ENCODE measurements at regions not wholly inside any gene's neighbourhood (a gene's known extent, or its start where the extent isn't known, plus 50 kb on each side); places are given as distances from the start of the nearest gene placed in this dataset.
"Not testable (repeated sequence)": the region's sequence is repeated elsewhere in the genome, so short reads cannot be mapped to it uniquely, and the experiment has no call there.

GRCh38 chr1:86633306-86633838, 71.0 kb upstream of the SH3GLB1 start:
- DNase-seq, result not testable (repeated sequence)

DNA sequence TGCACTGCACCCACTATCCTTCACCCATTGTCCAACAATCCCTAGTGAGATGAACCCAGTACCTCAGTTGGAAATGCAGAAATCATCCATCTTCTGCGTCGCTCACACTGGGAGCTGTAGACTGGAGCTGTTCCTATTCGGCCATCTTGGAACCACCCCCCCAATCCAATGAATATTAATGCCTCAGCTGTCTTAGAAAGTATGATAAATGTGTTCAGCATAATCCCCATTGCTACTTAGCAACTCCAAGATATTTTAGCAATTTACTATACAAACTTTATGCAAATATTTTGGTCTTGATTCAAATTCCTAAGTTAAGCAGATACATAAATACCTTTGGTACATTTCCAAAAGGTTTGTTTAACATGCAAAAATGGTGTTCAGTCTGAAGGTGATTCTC, 70.5 kb upstream of the SH3GLB1 start:
- no peak for DNase-seq

GRCh38 chr1:86636898-86637297, 67.5 kb upstream of the SH3GLB1 start:
- DNase-seq, result no peak

DNA sequence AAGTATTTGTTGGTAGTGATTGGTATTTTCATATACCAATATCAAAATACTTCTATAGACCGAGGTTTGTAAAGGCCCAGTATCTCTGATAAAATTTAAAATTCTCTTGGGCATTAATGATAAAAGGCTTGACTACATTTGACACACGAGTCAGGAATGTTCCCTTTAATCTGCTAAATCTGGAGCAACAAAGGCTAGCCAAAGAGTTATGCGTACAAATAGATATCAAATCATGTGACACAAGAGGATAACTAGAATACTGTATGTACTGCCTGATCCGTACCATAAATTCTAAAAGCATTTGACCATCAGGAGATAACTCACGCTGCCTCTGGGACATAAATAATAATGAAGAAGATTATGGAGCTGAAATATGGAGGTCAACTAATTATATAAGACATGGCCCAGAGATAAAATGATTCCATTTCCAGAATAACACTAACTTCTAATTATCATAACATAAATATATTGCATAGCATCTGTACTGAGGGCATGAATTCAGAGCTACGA, 64.2 kb upstream of the SH3GLB1 start:
- no peak for DNase-seq

GRCh38 chr1:86641318-86641717, 63.1 kb upstream of the SH3GLB1 start:
- no peak for DNase-seq

DNA sequence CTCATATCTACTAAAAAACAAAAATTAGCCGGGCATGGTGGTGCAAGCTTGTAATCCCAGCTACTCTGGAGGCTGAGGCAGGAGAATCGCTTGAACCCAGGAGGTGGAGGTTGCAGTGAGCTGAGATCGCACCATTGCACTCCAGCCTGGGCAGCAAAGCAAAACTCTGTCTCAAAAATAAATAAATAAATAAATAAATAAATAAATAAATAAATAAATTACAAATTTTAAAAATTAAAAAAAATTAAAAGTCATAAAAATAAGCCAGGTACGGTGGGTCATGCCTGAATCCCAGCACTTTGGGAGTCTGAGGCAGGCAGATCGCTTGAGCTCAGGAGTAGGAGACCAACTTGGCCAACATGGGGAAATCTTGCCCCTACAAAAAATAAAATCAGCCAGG, 59.7 kb upstream of the SH3GLB1 start:
- DNase-seq, result not testable (repeated sequence)

GRCh38 chr1:86645851-86646250, 58.5 kb upstream of the SH3GLB1 start:
- no peak for DNase-seq

DNA sequence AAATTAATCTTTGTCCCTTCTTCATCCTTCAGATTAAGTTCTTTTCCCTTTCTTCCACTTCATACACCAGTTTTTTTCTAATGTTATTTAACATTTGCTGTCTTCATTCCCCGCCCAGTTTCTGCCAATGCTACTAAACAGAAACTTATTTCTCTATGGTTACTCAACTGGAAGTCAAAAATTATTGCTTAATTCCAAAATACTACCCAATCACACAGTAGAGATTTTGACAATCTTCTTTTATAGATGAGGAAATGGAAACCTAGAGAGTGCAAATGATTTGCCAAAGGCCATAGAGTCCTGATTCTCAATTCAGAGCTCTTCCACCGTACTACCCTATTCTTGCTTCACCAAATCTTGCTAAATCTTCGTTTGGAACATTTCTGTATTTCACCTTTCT, 58.1 kb upstream of the SH3GLB1 start:
- DNase-seq, result no peak

DNA sequence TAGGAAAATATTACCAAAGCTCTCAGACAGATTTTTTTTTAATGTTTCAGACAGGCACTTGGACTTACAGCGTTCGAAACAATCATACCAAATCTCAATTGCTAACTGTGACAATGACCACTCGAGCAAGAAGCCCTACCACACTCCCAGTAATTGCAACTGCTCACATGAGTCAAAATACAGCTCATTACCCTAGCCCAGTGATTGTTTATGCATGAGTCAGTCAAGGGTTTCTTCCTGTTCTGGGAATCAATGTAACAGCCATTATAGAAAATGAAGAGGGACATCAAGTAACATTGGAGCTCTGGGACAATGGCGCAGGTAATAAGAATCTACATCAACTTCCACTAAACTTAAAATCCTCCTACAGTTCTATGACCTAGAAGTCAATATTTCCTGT, 56.1 kb upstream of the SH3GLB1 start:
- DNase-seq, result peak; percentile 67

GRCh38 chr1:86649618-86650017, 54.8 kb upstream of the SH3GLB1 start:
- no peak for DNase-seq

GRCh38 chr1:86650065-86650464, 54.3 kb upstream of the SH3GLB1 start:
- DNase-seq, result no peak
